Stimulated activated CD8-positive, alpha-beta memory T cell treated with anti-CD3 and anti-CD28 coated beads, Interleukin-12 subunit alpha, Interleukin-12 subunit beta, amount 100 ng/mL, for 24 hours (primary cell): ENCODE measurements at regions not wholly inside any gene's neighbourhood (a gene's known extent, or its start where the extent isn't known, plus 50 kb on each side); places are given as distances from the start of the nearest gene placed in this dataset.

Experiments used
- DNase-seq: peaks from one replicate; pipeline ENCODE4 v3.0.0-alpha.2; 2020; ENCODE audit errors: extremely low read depth

GRCh38 chr3:29183346-29184087, 97.4 kb upstream of the RBMS3 start:
- DNase-seq, result no peak

DNA sequence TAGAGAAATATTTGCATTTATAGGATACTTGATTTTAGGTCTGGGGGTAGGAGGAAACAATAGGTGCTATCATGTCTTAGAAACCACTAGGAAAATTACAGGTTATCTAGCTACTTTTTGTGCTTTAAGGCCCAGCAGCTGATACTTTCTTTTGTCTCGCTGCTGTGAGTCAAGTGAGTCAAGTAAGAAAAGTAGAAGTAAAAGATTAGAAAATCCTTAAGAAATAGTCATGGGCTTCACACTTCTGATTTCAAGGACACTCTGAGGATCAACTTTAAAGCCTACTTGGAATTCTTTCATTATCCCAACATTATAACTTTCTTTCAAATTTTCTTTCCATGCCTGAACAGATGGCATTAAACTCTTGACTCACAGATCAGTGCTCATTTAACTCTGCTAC, 95.2 kb upstream of the RBMS3 start:
- no peak for DNase-seq

GRCh38 chr3:29186131-29186599, 94.7 kb upstream of the RBMS3 start:
- DNase-seq, result no peak

DNA sequence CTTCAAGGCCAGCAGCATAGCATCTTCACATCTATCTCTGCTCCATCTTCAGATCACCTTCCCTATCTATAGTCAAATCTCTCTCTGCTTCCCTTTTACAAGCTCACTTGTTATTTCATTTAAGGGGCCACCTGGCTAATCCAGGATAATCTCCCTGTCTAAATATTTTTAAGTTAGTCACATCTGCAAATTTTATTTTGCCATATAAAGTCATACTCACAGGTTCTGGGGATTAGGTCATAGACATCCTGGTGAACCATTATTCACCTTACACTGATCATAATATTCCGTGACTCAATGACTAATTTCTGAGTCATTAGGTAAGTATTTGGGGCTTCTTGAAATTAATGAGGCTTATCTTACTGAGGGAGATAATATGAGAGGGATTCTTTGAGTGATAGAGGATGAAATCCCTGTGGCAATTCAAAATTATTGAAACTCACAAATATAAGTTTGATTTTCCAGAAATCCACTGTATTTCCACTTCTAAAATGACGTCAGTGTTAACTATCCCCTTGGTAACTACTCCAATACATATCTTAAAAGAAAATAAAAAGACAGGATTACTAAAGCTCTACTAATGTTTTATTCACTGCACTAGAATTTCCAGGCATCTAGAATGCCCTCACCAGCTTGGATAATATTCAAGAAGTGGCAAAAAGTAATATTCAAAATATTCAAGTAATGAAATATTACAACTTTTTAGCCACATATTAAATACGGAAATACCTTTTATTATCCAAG, 93.7 kb upstream of the RBMS3 start:
- no peak for DNase-seq

- DNase-seq, result no peak
Measured at GRCh38 chr3:29189328-29189727, 91.5 kb upstream of the RBMS3 start.

DNA sequence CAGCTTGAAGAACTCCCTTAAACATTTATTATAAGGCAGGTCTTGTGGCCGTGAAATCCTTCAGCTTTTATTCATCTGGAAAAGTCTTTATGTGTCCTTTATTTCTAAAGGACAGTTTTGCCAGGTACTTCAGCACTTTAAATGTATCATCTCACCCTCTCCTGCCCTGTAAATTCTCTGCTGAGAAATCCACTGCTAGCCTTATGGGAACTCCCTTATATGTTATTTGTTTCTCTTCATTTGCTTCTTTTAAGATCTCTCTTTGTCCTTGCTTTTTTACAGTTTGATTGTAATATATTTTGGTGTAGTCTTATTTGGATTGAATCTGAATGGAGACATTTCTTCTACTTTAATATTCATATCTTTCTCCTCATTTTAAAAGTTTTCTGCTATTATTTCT, 86.7 kb upstream of the RBMS3 start:
- DNase-seq, result no peak

DNA sequence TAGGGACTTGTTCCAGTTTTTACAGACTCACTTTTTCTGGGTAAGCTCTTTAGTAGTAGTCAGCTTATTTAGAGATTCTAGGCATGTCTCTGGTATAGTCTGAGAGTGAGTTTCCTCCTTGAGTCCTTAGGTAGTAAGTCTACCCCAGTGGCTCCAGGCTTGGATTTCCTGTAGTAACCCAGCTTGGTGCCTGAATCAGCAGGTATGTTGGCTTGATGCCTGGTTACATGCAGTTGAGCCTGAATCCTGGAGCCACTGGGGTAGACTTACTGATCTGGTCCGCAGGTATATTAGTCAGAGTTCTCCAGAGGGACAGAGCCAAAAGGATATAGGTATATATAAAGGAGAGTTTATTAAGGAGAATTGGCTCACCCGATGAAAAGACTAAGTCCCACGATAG, 85.8 kb upstream of the RBMS3 start:
- DNase-seq, result no peak

GRCh38 chr3:29201604-29202003, 79.3 kb upstream of the RBMS3 start:
- no peak for DNase-seq

- no peak for DNase-seq
Measured at GRCh38 chr3:29202378-29202777, 78.5 kb upstream of the RBMS3 start.

DNA sequence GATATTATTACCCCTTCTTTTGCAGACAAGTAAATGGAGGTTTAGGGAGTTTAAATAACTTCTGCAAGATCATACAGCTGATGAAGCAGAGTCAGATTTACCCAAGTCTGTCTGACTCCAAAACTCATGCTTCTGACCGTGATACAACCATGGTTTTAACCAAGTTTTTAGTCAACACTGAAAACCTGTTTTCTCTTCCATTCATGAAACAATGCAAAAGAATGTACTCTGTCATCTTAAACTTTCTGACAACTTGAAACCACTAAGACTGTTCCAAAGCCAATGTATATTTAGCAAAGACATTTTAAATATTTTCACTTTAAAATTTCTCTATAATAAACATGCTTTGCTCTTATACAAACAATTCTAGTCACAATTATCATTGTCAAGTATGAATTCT, 77.0 kb upstream of the RBMS3 start:
- DNase-seq, result no peak

GRCh38 chr3:29207427-29207826, 73.4 kb upstream of the RBMS3 start:
- no peak for DNase-seq

DNA sequence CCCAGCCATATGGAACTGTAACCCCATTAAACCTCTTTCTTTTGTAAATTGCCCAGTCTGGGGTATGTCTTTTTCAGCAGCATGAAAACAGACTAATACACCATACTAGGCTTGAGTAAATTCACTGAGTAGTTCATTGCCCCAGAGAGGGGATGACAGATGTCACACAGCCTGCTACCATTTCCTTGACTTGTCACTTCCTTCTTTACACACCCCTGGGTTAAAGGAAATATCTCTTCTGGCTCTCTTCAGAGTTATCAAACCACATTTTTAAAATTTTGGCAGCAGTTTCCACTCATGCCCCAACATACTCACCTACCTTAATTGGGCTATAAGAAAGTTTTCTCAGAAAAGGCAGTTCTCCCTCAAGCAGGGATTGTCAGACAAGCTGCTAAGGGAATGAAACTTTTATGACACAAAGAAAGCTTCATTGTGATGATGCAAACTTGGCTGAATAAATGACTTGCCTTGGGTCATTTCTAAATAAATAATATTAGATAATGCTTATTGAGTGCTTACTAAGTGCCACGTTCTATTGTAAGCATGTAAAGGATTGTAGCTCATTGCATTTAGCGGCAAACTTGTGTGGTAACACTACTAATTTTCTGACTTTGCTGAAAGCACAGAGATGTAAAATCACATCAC, 68.0 kb upstream of the RBMS3 start:
- no peak for DNase-seq

DNA sequence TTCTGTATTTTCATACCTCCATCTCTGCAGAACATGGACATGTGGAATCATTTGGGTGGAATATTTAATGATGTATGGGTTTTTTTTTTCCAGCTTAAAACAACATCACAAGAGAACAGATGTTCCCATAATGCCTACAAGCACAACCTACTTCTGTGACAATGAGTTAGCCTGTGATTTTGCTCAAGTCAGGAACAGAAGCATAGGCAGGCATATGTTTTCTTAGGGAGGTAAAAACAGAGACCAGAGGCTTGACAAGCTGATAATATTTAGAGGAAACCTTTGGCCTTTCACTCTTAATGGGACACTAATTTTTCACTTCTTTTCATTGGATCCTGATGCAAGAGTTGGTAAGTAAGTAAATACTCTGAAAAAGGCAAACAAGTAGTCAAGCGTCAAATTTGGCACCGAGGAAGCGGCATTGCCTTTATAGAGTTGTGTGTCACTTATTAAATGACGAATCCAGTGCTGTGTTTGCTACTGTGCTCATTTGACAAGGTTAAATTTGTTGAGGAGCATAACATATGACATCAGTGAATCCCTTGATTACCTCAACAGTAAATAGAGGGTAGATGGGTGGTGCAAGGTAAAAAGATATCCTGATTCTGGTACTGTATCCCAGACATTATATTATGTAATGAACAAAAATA, 66.7 kb upstream of the RBMS3 start:
- no peak for DNase-seq

DNA sequence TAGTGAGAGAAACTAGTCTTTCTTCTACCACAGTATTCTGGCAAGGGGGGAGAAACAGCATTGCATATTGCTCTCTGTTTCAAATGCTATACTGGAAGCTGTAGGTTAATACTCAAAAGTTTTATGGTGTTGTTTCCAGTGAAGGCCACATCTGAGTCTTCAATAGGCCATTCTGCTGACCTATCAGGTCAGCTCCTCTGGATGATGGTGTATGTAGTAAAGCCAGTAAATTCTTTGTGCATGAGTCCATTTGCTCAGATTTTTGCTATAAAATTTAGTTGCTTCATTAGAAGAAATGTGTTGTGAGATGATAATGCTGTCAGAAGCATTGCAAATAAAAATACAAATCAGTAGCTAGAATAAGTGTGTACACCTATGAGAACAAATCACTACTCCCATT, 64.9 kb upstream of the RBMS3 start:
- DNase-seq, result no peak

DNA sequence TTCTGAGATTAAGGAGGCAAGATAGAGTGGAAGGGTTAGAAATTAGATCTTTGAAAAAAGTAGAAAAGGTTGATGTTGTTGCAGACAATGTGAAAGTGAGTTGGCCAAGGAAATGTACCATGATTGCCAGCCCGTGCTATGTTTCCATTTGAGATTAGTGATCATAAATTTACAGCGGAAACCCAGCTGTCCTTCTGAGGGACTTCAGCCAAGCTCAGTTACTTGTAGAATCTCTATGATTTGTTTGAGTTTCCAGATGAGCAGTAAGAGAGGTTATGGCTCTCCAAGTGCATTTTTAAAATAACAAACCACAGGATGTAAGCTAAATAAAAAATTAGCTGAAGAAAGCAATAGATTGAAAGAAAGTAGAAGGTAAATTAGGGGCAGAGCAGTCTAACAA, 54.2 kb upstream of the RBMS3 start:
- no peak for DNase-seq

GRCh38 chr3:29227307-29227706, 53.6 kb upstream of the RBMS3 start:
- DNase-seq, result no peak
